Endodermal cell (in vitro differentiated cells): ENCODE measurements at regions not wholly inside any gene's neighbourhood (a gene's known extent, or its start where the extent isn't known, plus 50 kb on each side); places are given as distances from the start of the nearest gene placed in this dataset.

ENCODE experiments used
- DNase-seq: peaks from one replicate; pipeline ENCODE4 v3.0.0-alpha.2; 2017
- H3K27ac ChIP-seq: 2 replicates; pipeline ENCODE4 v1.5.1; 2013; ENCODE audit warnings: mild to moderate bottlenecking, low read depth, low read length, moderate library complexity
- H3K27me3 ChIP-seq: 2 replicates; pipeline ENCODE4 v1.6.1; 2013; ENCODE audit warnings: mild to moderate bottlenecking, low read length, moderate library complexity; ENCODE audit not compliant: insufficient read depth, control insufficient read depth, poor library complexity, severe bottlenecking
- H3K36me3 ChIP-seq: 2 replicates; pipeline ENCODE4 v1.7.0; 2013; ENCODE audit warnings: mild to moderate bottlenecking, low read length, moderate library complexity; ENCODE audit not compliant: control insufficient read depth, insufficient read depth
- H3K4me1 ChIP-seq: one replicate; pipeline ENCODE4 v1.7.0; 2013; ENCODE audit warnings: low read length; ENCODE audit not compliant: control insufficient read depth, insufficient read depth
- H3K4me3 ChIP-seq: 2 replicates; pipeline ENCODE4 v1.5.1; 2013; ENCODE audit warnings: mild to moderate bottlenecking, low read length, moderate library complexity
- H3K9ac ChIP-seq: 2 replicates; pipeline ENCODE4 v1.6.1; 2013; ENCODE audit warnings: mild to moderate bottlenecking, low read length, moderate library complexity; ENCODE audit not compliant: poor library complexity, severe bottlenecking; ENCODE audit errors: extremely low read depth
- H3K9me3 ChIP-seq: 2 replicates; pipeline ENCODE4 v1.6.1; 2013; ENCODE audit warnings: mild to moderate bottlenecking, low read length, moderate library complexity; ENCODE audit not compliant: control insufficient read depth
- H3K27ac Mint-ChIP-seq: 2 replicates; pipeline ENCODE4 v1.8.0; 2020; ENCODE audit warnings: mixed read lengths
- H3K27me3 Mint-ChIP-seq: 2 replicates; pipeline ENCODE4 v1.8.0; 2021; ENCODE audit warnings: mild to moderate bottlenecking, mixed read lengths; ENCODE audit not compliant: insufficient read depth
- H3K36me3 Mint-ChIP-seq: 2 replicates; pipeline ENCODE4 v1.8.0; 2020; ENCODE audit warnings: low read depth, mixed read lengths
- H3K4me1 Mint-ChIP-seq: 2 replicates; pipeline ENCODE4 v1.8.0; 2020; ENCODE audit warnings: mixed read lengths
- H3K4me3 Mint-ChIP-seq: 2 replicates; pipeline ENCODE4 v1.8.0; 2020; ENCODE audit warnings: mild to moderate bottlenecking, moderate library complexity, mixed read lengths
- H3K9me3 Mint-ChIP-seq: 2 replicates; pipeline ENCODE4 v1.8.0; 2020; ENCODE audit warnings: mild to moderate bottlenecking, mixed read lengths
- CTCF ChIP-seq: fragments of 200-600 bp; sonication (generic); conservative IDR thresholded peaks from 2 replicates; pipeline ENCODE4 v1.5.0; 2021; ENCODE audit warnings: antibody characterized with exemption, mild to moderate bottlenecking
- WGBS, 2 experiments: methylation state at CpG; one replicate each; pipeline versions ENCODE4 v1.1.5 to v1.1.7; 2013; ENCODE audit warnings: missing lambda C conversion rate in 2 of 2, mixed read lengths in 1 of 2; ENCODE audit not compliant: insufficient coverage in 1 of 2, insufficient read length in 1 of 2; 5-methylcytosine and 5-hydroxymethylcytosine counted together

- WGBS, 2 experiments, result 78% methylated on average over 2 of the region's 2 CpGs; no CpG with 5 or more reads in 1 of the 2 experiments
- no peak overlapping the region for H3K27ac Mint-ChIP-seq
- no peaks in the 10 kb centered on the region for H3K27me3 Mint-ChIP-seq
- Histone ChIP-seq H3K4me1 (no peaks in the 10 kb centered on the region), H3K36me3 (no peaks in the 10 kb centered on the region), H3K9ac (no peak overlapping the region), H3K27me3 (no peaks in the 10 kb centered on the region), H3K27ac (no peak overlapping the region), H3K4me3 (no peak overlapping the region), H3K9me3 (no peaks in the 10 kb centered on the region)
- no peak overlapping the region for H3K4me3 Mint-ChIP-seq
- TF ChIP-seq CTCF, result no peak
- no peak for DNase-seq
- H3K4me1 Mint-ChIP-seq, result peaks cover 4% of the 10 kb centered on the region
- no peaks in the 10 kb centered on the region for H3K36me3 Mint-ChIP-seq
- H3K9me3 Mint-ChIP-seq, result peaks cover 1% of the 10 kb centered on the region
These were observed 292.9 kb upstream of the ZFP64 start for GRCh38 chr20:52484438-52484837.

- Histone ChIP-seq H3K27me3 (no peaks in the 10 kb centered on the region), H3K36me3 (no peaks in the 10 kb centered on the region), H3K9me3 (no peaks in the 10 kb centered on the region), H3K4me1 (no peaks in the 10 kb centered on the region), H3K27ac (no peak overlapping the region), H3K4me3 (no peak overlapping the region), H3K9ac (no peak overlapping the region)
- Mint-ChIP-seq H3K4me1 (peaks cover 4% of the 10 kb centered on the region), H3K27ac (no peak overlapping the region), H3K4me3 (no peak overlapping the region), H3K27me3 (no peaks in the 10 kb centered on the region), H3K36me3 (no peaks in the 10 kb centered on the region), H3K9me3 (peaks cover 3% of the 10 kb centered on the region)
- DNase-seq, result no peak
- no peak for TF ChIP-seq CTCF
- no CpG with 5 or more reads among the region's 1 CpG for WGBS, 2 experiments
These were observed 291.8 kb upstream of the ZFP64 start for GRCh38 chr20:52483382-52483781.

- no peak for DNase-seq
- Histone ChIP-seq H3K9ac (no peak overlapping the region), H3K36me3 (no peaks in the 10 kb centered on the region), H3K4me3 (no peak overlapping the region), H3K4me1 (no peaks in the 10 kb centered on the region), H3K9me3 (no peaks in the 10 kb centered on the region), H3K27ac (no peak overlapping the region), H3K27me3 (no peaks in the 10 kb centered on the region)
- Mint-ChIP-seq H3K27ac (no peak overlapping the region), H3K27me3 (no peaks in the 10 kb centered on the region), H3K9me3 (peaks cover 3% of the 10 kb centered on the region), H3K4me3 (no peak overlapping the region), H3K4me1 (peaks cover 4% of the 10 kb centered on the region), H3K36me3 (no peaks in the 10 kb centered on the region)
- 84 to 86% methylated on average over 5 of the region's 5 CpGs for WGBS, 2 experiments
- no peak for TF ChIP-seq CTCF
These were observed 290.5 kb upstream of the ZFP64 start for GRCh38 chr20:52482044-52482443.
